ENCODE measurements at regions not wholly inside any gene's neighbourhood (a gene's known extent, or its start where the extent isn't known, plus 50 kb on each side); places are given as distances from the start of the nearest gene placed in this dataset.

DNA sequence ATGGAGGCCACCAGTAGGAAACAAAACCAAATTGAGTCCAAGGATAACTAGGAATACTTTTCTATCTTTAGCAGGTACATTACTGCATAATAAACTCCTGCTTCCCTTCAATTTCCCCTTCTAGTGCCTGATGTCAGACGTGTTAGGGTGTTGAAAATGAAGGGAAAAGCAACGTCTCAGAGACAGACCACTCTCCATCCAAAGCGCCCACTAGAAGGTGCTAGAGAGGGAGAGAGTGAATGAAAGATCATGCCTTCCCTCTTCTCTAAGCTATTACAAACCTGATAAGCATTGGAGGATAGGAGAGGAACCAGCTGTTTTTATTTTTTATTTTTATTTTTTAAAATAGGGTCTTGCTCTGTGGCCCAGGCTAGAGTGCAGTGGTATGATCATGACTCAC, 64.1 kb downstream of the ZNF641 start:
- H3K4me1 Mint-ChIP-seq (ENCODE audit: low read depth) = peaks cover 12% of the 10 kb centered on the region
- H3K9me3 Mint-ChIP-seq = peaks cover 0 to 5% of the 10 kb centered on the region in 2 donors
- DNase-seq (peak in 1 of 2 donors; percentile 4), ATAC-seq (replicated peaks in 1 of 2) (no peak)
- H3K27me3 Mint-ChIP-seq (ENCODE audit: low read depth) = no peaks in the 10 kb centered on the region
- peaks cover 0 to 3% of the 10 kb centered on the region in 2 donors for H3K36me3 Mint-ChIP-seq (ENCODE audit: insufficient read depth in 2 of 2)
- H3K4me3 Mint-ChIP-seq = no peak overlapping the region
- no peak overlapping the region for H3K27ac Mint-ChIP-seq

DNA sequence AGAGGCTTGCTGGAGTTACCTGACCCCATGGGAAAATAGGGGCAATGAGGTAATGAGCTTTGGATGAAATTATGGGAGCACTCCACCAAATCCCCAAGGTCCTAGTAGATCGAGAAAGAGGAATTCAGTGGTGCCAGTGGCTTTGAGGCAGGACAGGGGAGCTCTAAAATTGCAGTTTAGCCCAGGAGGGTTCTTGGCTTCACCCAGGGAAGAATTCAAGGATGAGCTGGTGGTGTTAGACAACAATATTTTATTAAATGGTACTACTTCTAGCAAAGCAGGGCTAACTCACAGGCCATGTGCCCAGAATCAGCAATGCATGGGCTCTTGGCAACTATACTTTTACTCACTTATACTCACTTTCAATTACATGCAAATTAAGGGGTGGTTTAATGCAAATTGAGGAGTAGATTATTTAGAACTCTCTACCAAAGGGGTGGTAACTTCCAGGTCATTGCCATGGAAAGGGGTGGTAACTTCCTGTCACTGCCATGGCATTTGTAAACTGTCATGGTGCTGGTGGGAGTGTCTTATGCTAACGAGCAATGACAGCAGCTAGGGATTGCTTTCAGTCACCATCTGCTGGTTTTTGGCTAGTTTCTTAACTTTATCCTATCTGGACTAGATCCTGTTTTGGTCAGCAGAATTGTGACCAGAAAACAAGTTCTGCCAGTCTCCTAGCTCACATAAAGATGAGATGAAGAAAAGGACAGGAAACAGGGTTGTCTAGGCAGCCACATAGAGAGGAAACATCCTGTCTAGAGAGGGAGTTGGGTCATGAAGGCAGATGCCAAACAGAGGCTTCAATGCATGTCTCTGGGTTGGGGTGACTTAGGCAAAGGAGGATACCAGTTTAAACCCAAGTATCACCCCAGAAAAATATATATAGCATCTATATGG, 64.7 kb downstream of the ZNF641 start:
- H3K27me3 Mint-ChIP-seq (ENCODE audit: low read depth) = no peaks in the 10 kb centered on the region
- H3K4me1 Mint-ChIP-seq (ENCODE audit: low read depth) = peaks cover 12% of the 10 kb centered on the region
- peaks cover 0 to 3% of the 10 kb centered on the region in 2 donors for H3K36me3 Mint-ChIP-seq (ENCODE audit: insufficient read depth in 2 of 2)
- H3K4me3 Mint-ChIP-seq = peak overlapping the region in 1 of 2 donors; percentile 59
- ATAC-seq (replicated peaks in 1 of 2) = peak; percentile 74 to 84
- DNase-seq = peak; percentile 17
- peak overlapping the region; percentile 85 for H3K27ac Mint-ChIP-seq
- H3K9me3 Mint-ChIP-seq = peaks cover 0 to 5% of the 10 kb centered on the region in 2 donors

DNA sequence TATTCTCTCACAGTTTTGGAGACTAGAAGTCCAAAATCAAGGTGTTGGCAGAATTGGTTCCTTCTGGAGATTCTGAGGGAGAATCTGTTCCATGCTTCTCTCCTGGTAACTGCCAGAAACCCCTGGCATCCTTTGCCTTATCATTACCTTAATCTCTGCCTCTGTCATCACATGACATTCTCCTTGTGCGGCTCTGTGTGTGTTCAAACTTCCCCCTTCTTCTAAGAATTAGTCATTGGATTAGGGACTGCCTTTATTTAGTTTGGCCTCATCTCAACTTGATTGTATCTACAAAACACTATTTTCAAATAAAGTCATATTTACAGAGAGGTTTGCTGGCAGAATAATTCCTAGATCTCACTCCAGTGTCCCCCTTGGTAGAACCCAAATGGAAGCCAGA, 68.9 kb downstream of the ZNF641 start:
- DNase-seq (no peak), ATAC-seq (replicated peaks in 1 of 2) (no peak)
- Mint-ChIP-seq H3K27ac (no peak overlapping the region), H3K27me3 (ENCODE audit: low read depth) (no peaks in the 10 kb centered on the region), H3K9me3 (peaks cover 5 to 7% of the 10 kb centered on the region in 2 donors), H3K4me1 (ENCODE audit: low read depth) (peaks cover 12% of the 10 kb centered on the region), H3K36me3 (ENCODE audit: insufficient read depth in 2 of 2) (peaks cover 1 to 4% of the 10 kb centered on the region in 2 donors), H3K4me3 (no peak overlapping the region)

DNA sequence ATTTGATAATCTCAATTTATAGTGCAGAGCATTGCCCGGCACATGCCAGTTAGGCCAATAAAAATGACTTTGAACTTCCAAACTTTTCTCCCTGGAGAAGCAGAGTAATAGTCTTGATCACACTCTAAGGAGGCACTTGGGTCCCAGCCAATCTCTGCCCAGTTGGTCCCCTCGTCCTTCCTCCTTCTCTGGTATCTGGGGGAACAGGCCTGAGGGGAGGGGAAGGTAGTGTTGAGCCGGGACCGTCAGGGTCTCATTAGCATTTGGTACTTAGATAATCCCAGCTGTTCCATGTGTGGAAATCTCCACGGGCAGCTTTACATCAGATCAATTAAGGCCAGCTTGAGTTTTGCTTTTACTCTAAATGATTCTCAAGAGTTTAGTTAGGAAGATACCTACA, 70.1 kb downstream of the ZNF641 start:
- no peak for ATAC-seq (replicated peaks in 1 of 2)
- Mint-ChIP-seq H3K9me3 (peaks cover 4 to 12% of the 10 kb centered on the region in 2 donors), H3K27me3 (ENCODE audit: low read depth) (peaks cover 2% of the 10 kb centered on the region), H3K27ac (no peak overlapping the region), H3K36me3 (ENCODE audit: insufficient read depth in 2 of 2) (peaks cover 6% of the 10 kb centered on the region in 2 donors), H3K4me3 (no peak overlapping the region), H3K4me1 (ENCODE audit: low read depth) (peaks cover 1% of the 10 kb centered on the region)
- no peak for DNase-seq

DNA sequence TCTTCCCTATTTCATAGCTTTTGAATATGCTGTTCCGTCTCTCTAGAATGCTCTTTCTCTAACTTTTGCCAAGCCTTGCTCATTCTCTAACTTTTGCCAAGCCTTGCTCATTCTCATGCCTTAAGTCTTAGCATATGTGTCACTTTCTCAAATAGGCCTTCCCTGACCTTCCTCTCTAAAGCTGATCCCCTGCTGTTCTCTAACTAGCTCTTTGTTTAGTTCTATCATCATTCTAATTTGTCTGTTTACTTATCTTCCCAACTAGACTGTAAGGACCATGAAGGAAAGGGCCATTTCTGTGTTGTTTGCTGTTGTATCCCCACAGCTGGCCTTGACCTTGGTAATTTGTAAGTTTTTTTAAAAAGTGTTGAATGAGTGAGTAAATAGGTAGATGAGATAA, 71.1 kb downstream of the ZNF641 start:
- H3K4me3 Mint-ChIP-seq = no peak overlapping the region
- H3K27me3 Mint-ChIP-seq (ENCODE audit: low read depth) = peaks cover 8% of the 10 kb centered on the region
- H3K27ac Mint-ChIP-seq = no peak overlapping the region
- peaks cover 8 to 11% of the 10 kb centered on the region in 2 donors for H3K36me3 Mint-ChIP-seq (ENCODE audit: insufficient read depth in 2 of 2)
- DNase-seq = no peak
- H3K9me3 Mint-ChIP-seq = peaks cover 6 to 16% of the 10 kb centered on the region in 2 donors
- ATAC-seq (replicated peaks in 1 of 2) = no peak
- H3K4me1 Mint-ChIP-seq (ENCODE audit: low read depth) = no peaks in the 10 kb centered on the region

DNA sequence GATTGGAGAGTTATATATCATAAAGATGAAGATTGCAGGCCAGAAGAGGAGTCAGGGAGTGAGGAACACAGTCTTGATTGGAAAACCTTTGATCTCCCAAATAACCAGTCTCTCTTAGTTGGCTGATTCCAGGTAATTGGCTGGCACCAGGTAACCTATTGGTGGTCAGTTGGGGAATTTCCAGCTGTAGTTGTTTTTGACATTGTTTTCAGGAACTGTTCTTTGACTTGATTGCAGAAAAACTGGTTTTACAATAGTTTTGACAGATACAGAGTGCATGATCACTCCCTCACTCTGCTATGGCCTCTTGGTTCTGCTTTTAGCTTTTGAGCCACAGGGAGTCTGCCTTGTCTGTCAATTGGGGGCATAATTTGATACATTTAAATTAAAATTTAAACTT, 71.6 kb downstream of the ZNF641 start:
- no peak for DNase-seq
- no peak overlapping the region for H3K4me3 Mint-ChIP-seq
- peaks cover 8 to 11% of the 10 kb centered on the region in 2 donors for H3K36me3 Mint-ChIP-seq (ENCODE audit: insufficient read depth in 2 of 2)
- peaks cover 6 to 16% of the 10 kb centered on the region in 2 donors for H3K9me3 Mint-ChIP-seq
- H3K4me1 Mint-ChIP-seq (ENCODE audit: low read depth) = no peaks in the 10 kb centered on the region
- H3K27ac Mint-ChIP-seq = no peak overlapping the region
- peaks cover 8% of the 10 kb centered on the region for H3K27me3 Mint-ChIP-seq (ENCODE audit: low read depth)
- no peak for ATAC-seq (replicated peaks in 1 of 2)

DNA sequence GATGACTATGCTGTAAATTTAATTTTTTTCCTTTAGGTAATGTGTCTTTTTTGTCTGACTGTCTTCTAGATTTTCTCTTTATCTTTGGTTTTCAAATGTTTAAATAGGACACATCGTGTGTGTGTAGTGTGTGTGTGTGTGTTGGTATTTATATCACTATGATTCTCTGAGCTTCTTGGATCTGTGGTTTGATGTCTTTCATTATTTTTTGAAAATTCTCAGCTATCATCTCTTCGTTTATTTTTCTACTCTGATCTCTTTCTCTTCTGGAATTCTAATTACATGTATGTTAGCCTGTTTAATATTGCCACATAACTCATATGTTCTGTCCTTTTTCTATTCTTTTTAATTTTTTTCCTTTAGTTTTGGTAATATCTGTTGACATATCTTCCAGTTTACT, 73.5 kb upstream of the OR10AD1 start:
- Mint-ChIP-seq H3K9me3 (peaks cover 6 to 19% of the 10 kb centered on the region in 2 donors), H3K27me3 (ENCODE audit: low read depth) (peaks cover 13% of the 10 kb centered on the region), H3K27ac (no peak overlapping the region), H3K4me1 (ENCODE audit: low read depth) (no peaks in the 10 kb centered on the region), H3K36me3 (ENCODE audit: insufficient read depth in 2 of 2) (peaks cover 8 to 11% of the 10 kb centered on the region in 2 donors), H3K4me3 (no peak overlapping the region)
- no peak for DNase-seq
- ATAC-seq (replicated peaks in 1 of 2) = no peak

DNA sequence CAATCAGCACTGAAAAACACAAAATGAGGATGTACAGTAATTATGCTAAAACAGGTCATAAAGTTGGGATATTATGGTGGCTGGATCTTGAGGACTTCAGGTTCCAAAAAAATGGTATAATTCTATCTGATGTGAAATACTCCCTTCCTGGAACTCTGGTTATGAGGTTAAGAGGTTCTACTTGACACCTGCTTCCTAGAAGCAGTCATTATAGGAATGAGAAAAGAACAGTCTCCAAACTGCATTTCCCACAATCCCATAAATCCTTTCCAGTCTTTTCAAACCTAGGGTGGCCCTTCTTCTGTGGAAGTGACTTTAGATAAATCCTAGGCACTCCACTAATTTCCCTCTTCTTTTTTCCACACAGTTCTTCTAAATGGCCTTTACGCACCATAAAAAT, 63.7 kb upstream of the OR10AD1 start:
- Mint-ChIP-seq H3K9me3 (no peaks in the 10 kb centered on the region), H3K27ac (no peak overlapping the region), H3K36me3 (ENCODE audit: insufficient read depth in 2 of 2) (no peaks in the 10 kb centered on the region), H3K4me3 (no peak overlapping the region), H3K4me1 (ENCODE audit: low read depth) (no peaks in the 10 kb centered on the region), H3K27me3 (ENCODE audit: low read depth) (no peaks in the 10 kb centered on the region)
- ATAC-seq (replicated peaks in 1 of 2) (no peak), DNase-seq (no peak)

DNA sequence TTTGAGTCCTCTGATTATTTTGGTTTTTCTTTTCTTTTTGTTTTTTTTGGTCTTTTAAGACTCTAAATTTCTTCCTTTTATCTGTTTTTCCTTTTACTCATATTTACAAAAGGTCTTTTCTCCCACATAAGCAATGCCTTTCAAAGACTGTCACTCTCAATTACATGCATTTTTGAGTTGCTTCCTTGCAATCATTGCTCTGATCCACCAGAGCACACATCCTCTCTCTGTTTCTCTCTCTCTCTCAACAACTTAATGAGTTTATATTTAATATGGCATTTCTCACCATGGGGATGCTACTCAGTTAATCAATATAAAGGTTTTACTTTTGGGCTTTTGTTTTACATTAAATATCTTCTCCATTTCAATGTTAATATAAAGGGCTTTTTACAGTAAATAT, 62.7 kb upstream of the OR10AD1 start:
- Mint-ChIP-seq H3K27me3 (ENCODE audit: low read depth) (no peaks in the 10 kb centered on the region), H3K9me3 (no peaks in the 10 kb centered on the region), H3K4me3 (no peak overlapping the region), H3K27ac (no peak overlapping the region), H3K4me1 (ENCODE audit: low read depth) (no peaks in the 10 kb centered on the region), H3K36me3 (ENCODE audit: insufficient read depth in 2 of 2) (no peaks in the 10 kb centered on the region)
- ATAC-seq (replicated peaks in 1 of 2) = no peak
- no peak for DNase-seq

DNA sequence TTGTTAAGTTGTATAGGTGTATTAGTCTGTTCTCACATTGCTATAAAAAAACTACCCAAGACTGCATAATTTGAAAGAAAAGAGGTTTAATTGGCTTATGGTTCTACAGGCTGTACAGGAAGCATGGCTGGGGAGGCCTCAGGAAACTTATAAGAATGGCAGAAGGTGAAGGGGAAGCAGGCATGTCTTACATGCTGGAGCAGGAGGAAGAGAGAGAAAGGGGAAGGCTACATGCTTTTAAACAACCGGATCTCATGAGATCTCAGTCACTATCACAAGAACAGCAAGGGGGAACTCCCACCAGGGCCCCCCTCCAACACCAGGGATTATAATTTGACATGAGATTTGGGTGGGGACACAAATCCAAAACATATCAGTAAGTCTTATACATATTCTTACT, 60.5 kb upstream of the OR10AD1 start:
- no peak overlapping the region for H3K4me3 Mint-ChIP-seq
- H3K9me3 Mint-ChIP-seq = no peaks in the 10 kb centered on the region
- no peaks in the 10 kb centered on the region for H3K27me3 Mint-ChIP-seq (ENCODE audit: low read depth)
- H3K36me3 Mint-ChIP-seq (ENCODE audit: insufficient read depth in 2 of 2) = no peaks in the 10 kb centered on the region
- no peak for DNase-seq
- no peaks in the 10 kb centered on the region for H3K4me1 Mint-ChIP-seq (ENCODE audit: low read depth)
- no peak for ATAC-seq (replicated peaks in 1 of 2)
- no peak overlapping the region for H3K27ac Mint-ChIP-seq

DNA sequence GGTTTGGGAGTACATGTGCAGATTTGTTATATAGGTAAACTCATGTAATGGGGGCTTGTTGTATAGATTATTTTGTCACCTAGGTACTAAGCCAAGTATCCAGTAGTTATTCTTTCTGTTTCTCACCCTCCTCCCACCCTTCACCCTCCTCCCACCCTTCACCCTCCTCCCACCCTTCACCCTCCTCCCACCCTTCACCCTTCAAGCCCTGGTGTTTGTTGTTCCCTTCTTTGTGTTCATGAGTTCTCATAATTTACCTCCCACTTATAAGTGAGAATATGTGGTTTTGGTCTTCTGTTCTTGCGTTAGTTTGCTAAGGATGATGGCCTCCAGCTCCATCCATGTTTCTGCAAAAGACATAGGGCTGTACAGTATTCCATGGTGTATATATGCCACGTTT, 58.7 kb upstream of the OR10AD1 start:
- H3K27ac Mint-ChIP-seq = no peak overlapping the region
- no peaks in the 10 kb centered on the region for H3K4me1 Mint-ChIP-seq (ENCODE audit: low read depth)
- no peaks in the 10 kb centered on the region for H3K9me3 Mint-ChIP-seq
- H3K27me3 Mint-ChIP-seq (ENCODE audit: low read depth) = no peaks in the 10 kb centered on the region
- ATAC-seq (replicated peaks in 1 of 2) (no peak), DNase-seq (no peak)
- H3K4me3 Mint-ChIP-seq = no peak overlapping the region
- H3K36me3 Mint-ChIP-seq (ENCODE audit: insufficient read depth in 2 of 2) = no peaks in the 10 kb centered on the region
